ENCODE measurements at regions not wholly inside any gene's neighbourhood (a gene's known extent, or its start where the extent isn't known, plus 50 kb on each side); places are given as distances from the start of the nearest gene placed in this dataset.

GRCh38 chr1:11373895-11374747, 101.1 kb downstream of the UBIAD1 start:
- H3K4me3 ChIP-seq (replicated peaks; ENCODE audit: low read depth, low read length) = no peak overlapping the region
- DNase-seq (ENCODE audit: extremely low read depth, low read depth) = no peak
- TF ChIP-seq, protein P1, sequence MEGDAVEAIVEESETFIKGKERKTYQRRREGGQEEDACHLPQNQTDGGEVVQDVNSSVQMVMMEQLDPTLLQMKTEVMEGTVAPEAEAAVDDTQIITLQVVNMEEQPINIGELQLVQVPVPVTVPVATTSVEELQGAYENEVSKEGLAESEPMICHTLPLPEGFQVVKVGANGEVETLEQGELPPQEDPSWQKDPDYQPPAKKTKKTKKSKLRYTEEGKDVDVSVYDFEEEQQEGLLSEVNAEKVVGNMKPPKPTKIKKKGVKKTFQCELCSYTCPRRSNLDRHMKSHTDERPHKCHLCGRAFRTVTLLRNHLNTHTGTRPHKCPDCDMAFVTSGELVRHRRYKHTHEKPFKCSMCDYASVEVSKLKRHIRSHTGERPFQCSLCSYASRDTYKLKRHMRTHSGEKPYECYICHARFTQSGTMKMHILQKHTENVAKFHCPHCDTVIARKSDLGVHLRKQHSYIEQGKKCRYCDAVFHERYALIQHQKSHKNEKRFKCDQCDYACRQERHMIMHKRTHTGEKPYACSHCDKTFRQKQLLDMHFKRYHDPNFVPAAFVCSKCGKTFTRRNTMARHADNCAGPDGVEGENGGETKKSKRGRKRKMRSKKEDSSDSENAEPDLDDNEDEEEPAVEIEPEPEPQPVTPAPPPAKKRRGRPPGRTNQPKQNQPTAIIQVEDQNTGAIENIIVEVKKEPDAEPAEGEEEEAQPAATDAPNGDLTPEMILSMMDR (IDR thresholded peaks at IDR 0.05; ENCODE audit: low read depth, low read length, missing control alignments) = no peak

GRCh38 chr1:11374748-11375110, 101.7 kb downstream of the UBIAD1 start:
- TF ChIP-seq, protein P1 (IDR thresholded peaks at IDR 0.05; ENCODE audit: low read depth, low read length, missing control alignments) = no peak
- no peak for DNase-seq (ENCODE audit: extremely low read depth, low read depth)
- H3K4me3 ChIP-seq (replicated peaks; ENCODE audit: low read depth, low read length) = no peak overlapping the region

DNA sequence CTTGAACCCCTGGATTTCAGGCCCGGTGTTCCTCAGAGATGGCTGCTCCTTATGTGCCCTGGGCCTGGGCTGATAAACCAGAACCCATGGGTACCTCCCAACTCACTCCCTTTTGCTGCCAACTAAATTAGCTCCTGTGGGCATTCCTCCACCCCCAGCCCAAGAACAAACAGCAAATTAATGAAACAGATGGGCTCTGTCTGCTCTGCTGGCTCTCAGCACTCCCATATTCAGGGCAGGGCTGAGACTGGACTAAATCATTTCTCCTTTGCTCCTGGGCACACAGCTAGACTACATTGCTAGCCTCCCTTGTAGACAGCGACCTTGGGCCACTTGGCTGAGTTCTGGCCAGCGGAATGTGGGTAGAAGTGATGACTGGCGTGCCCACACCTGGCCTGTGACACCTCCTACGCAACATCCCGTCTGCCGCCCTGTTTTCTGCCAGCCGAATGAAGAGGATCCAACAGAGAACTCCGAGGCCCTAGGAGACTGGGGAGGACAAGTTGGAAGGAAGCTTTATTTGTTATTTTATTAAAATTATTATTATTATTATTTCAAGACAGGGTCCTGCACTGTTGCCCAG, 101.9 kb upstream of the DISP3 start:
- no peak overlapping the region for H3K4me3 ChIP-seq (replicated peaks; ENCODE audit: low read depth, low read length)
- DNase-seq (ENCODE audit: extremely low read depth, low read depth) = no peak
- TF ChIP-seq, protein P1 (IDR thresholded peaks at IDR 0.05; ENCODE audit: low read depth, low read length, missing control alignments) = no peak

GRCh38 chr1:11377954-11378353, 101.0 kb upstream of the DISP3 start:
- no peak for DNase-seq (ENCODE audit: extremely low read depth, low read depth)
- H3K4me3 ChIP-seq (replicated peaks; ENCODE audit: low read depth, low read length) = no peak overlapping the region
- TF ChIP-seq, protein P1 (IDR thresholded peaks at IDR 0.05; ENCODE audit: low read depth, low read length, missing control alignments) = no peak

- H3K4me3 ChIP-seq (replicated peaks; ENCODE audit: low read depth, low read length) = no peak overlapping the region
- TF ChIP-seq, protein P1 (IDR thresholded peaks at IDR 0.05; ENCODE audit: low read depth, low read length, missing control alignments) = no peak
- no peak for DNase-seq (ENCODE audit: extremely low read depth, low read depth)
Observed at GRCh38 chr1:11379851-11380250, 99.1 kb upstream of the DISP3 start.

DNA sequence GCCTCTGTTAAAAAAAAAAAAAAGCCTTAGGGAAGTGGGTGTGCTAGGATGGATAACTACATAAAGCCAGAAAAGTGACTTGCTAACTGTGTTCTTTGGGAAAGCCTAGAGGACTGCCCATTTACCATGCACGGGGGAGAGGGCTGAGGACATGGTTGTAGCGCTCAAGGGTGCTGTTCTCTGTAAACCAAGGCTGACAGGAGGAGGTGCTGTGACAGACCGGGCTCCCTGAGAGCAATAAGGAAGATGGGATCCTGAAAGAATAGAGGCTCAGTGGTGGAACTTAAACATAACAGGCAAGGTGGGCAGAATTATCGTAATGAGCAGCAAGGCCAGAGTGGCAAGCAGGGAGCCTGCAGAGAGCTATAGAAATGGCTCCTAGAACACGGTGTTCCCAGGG, 98.5 kb upstream of the DISP3 start:
- no peak overlapping the region for H3K4me3 ChIP-seq (replicated peaks; ENCODE audit: low read depth, low read length)
- TF ChIP-seq, protein P1 (IDR thresholded peaks at IDR 0.05; ENCODE audit: low read depth, low read length, missing control alignments) = no peak
- no peak for DNase-seq (ENCODE audit: extremely low read depth, low read depth)
